Esophagus muscularis mucosa (tissue), 4 donors: ENCODE measurements at regions not wholly inside any gene's neighbourhood (a gene's known extent, or its start where the extent isn't known, plus 50 kb on each side); places are given as distances from the start of the nearest gene placed in this dataset.

ENCODE experiments used
- DNase-seq: peaks from one replicate; pipeline ENCODE4 v3.0.0-alpha.2; 2017; ENCODE audit errors: extremely low spot score
- H3K27ac ChIP-seq, 4 donors: fragments of 200-600 bp; sonication (generic); replicated peaks in 1 of 4; 1 replicate in 3 of 4; 2 replicates in 1 of 4; pipeline ENCODE4 v1.5.1; 2016 to 2019; ENCODE audit warnings: mild to moderate bottlenecking in 1 of 4
- H3K27me3 ChIP-seq, 4 donors: fragments of 200-600 bp; sonication (generic); one replicate each; pipeline versions ENCODE4 v1.5.1 to v1.6.0; 2016 to 2019
- H3K36me3 ChIP-seq, 4 donors: fragments of 200-600 bp; sonication (generic); one replicate each; pipeline ENCODE4 v1.5.1; 2016 to 2019
- H3K4me1 ChIP-seq, 4 donors: fragments of 200-600 bp; sonication (generic); one replicate each; pipeline ENCODE4 v1.5.1; 2016 to 2019
- H3K4me3 ChIP-seq, 4 donors: fragments of 200-600 bp; sonication (generic); 1 replicate in 2 of 4; 2 replicates in 2 of 4; pipeline ENCODE4 v1.5.1; 2016 to 2019; ENCODE audit warnings: mild to moderate bottlenecking in 4 of 4, moderate library complexity in 1 of 4
- H3K9me3 ChIP-seq, 4 donors: fragments of 200-600 bp; sonication (generic); 1 replicate in 3 of 4; 2 replicates in 1 of 4; pipeline ENCODE4 v1.5.1; 2016 to 2019
- EP300 ChIP-seq: sonication (generic); formaldehyde crosslinking; IDR thresholded peaks from one replicate; pipeline ENCODE4 v1.6.1; 2017; ENCODE audit warnings: antibody characterized with exemption
- POLR2A ChIP-seq: fragments of 450-650 bp; IDR thresholded peaks from one replicate; pipeline ENCODE4 v1.6.1; 2017; ENCODE audit warnings: antibody characterized with exemption, moderate library complexity, mild to moderate bottlenecking, low read depth
- POLR2AphosphoS5 ChIP-seq, 2 donors: sonication (generic); formaldehyde crosslinking; IDR thresholded peaks; one replicate each; pipeline ENCODE4 v1.6.1; 2017; ENCODE audit warnings: antibody characterized with exemption in 2 of 2
- WGBS: methylation state at CpG from one replicate; pipeline ENCODE4 v1.1.5; 2018; 5-methylcytosine and 5-hydroxymethylcytosine counted together
- intact Hi-C: fragments of 100-400 bp; cut with DNase I; formaldehyde crosslinking; loops from one replicate; pipeline ENCODE4 v1.15.1; 2023
- TF ChIP-seq, protein P1 (sequence below), 3 experiments: fragments of 200-600 bp in 2 of 3; fragments of 450-650 bp in 1 of 3; sonication (generic) in 2 of 3; IDR thresholded peaks; one replicate each; pipeline ENCODE4 v1.5.1; 2017 to 2019; ENCODE audit warnings: antibody characterized with exemption in 3 of 3, mild to moderate bottlenecking in 2 of 3, moderate library complexity in 1 of 3

DNA sequence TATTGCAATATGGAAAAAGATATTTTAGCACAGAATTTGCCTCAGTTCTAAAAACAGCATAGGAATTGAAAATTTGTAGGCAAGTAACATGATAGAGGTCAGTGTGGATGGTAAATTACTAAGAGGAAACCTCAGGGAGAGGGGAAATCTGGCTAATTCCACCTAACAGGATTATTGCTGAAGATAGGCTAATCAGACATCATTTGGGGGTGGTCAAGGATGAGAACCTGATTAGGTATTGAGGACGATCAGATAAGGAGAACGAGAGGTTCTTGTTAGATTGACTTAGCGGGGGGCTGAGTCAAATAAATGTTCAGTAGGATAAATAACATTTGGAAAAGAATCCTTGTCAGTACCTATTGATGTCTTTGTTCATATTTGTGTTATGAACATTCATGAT lies 543.2 kb upstream of the LRRTM4 start:
- Histone ChIP-seq H3K36me3 (no peaks in the 10 kb centered on the region), H3K9me3 (no peaks in the 10 kb centered on the region), H3K4me1 (no peaks in the 10 kb centered on the region), H3K4me3 (no peak overlapping the region), H3K27me3 (no peaks in the 10 kb centered on the region), H3K27ac (no peak overlapping the region)
- whole genome bisulfite sequencing = 59% methylated on average over 3 of the region's 3 CpGs
- intact Hi-C loops = no loop called here
- TF ChIP-seq POLR2AphosphoS5 (IDR thresholded peaks at IDR 0.05) = no peak
- TF ChIP-seq, protein P1, sequence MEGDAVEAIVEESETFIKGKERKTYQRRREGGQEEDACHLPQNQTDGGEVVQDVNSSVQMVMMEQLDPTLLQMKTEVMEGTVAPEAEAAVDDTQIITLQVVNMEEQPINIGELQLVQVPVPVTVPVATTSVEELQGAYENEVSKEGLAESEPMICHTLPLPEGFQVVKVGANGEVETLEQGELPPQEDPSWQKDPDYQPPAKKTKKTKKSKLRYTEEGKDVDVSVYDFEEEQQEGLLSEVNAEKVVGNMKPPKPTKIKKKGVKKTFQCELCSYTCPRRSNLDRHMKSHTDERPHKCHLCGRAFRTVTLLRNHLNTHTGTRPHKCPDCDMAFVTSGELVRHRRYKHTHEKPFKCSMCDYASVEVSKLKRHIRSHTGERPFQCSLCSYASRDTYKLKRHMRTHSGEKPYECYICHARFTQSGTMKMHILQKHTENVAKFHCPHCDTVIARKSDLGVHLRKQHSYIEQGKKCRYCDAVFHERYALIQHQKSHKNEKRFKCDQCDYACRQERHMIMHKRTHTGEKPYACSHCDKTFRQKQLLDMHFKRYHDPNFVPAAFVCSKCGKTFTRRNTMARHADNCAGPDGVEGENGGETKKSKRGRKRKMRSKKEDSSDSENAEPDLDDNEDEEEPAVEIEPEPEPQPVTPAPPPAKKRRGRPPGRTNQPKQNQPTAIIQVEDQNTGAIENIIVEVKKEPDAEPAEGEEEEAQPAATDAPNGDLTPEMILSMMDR (IDR thresholded peaks at IDR 0.05) = no peak
- TF ChIP-seq EP300 = no peak
- TF ChIP-seq POLR2A = no peak
- DNase-seq = no peak

DNA sequence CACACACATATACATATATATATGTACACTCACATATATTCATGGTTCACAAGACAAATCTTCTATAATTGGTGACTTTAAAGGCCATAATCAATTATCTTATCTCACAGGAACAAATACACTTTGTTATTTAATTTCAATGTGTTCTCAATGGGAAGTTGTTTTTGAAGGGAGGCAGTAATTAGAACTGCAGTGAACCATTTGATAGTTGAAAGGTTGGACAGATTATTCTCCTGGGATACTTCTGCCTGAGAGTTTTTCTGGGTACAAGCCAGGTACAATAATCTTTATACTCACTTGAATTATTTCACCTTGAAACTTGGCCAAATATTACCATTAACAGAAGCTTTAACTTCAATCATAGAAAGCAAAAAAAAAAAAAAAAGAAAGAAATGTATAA lies 546.6 kb upstream of the LRRTM4 start:
- Histone ChIP-seq H3K4me1 (no peaks in the 10 kb centered on the region), H3K9me3 (no peaks in the 10 kb centered on the region), H3K27me3 (no peaks in the 10 kb centered on the region), H3K4me3 (no peak overlapping the region), H3K36me3 (no peaks in the 10 kb centered on the region), H3K27ac (no peak overlapping the region)
- TF ChIP-seq, protein P1 (IDR thresholded peaks at IDR 0.05) = no peak
- TF ChIP-seq POLR2AphosphoS5 (IDR thresholded peaks at IDR 0.05) = no peak
- no peak for TF ChIP-seq EP300
- TF ChIP-seq POLR2A = no peak
- DNase-seq = no peak
- intact Hi-C loops = no loop called here

DNA sequence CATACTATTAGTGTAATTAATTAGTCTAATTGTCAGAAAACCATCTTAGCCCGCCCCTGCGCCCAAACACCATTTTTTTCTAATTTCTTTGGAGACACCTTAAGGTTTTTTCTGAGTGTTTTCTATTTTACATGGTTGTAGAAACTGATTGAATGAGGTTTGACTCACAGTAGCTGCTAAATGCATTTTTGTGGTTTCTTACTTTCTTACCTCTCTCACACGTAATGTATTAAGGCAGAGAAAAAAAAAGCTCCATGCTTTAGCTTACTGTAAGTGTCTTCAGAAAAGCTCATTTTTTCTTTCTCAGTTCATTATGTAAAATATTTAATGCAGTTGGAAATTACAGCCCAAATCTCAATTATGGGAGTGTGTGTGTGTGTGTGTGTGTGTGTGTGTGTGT lies 548.5 kb upstream of the LRRTM4 start:
- DNase-seq = no peak
- 69% methylated on average over 3 of the region's 3 CpGs for WGBS
- H3K27me3 ChIP-seq = no peaks in the 10 kb centered on the region
- intact Hi-C loops = no loop called here
- no peaks in the 10 kb centered on the region for H3K36me3 ChIP-seq
- no peak for TF ChIP-seq POLR2A
- TF ChIP-seq, protein P1 (IDR thresholded peaks at IDR 0.05) = no peak
- no peak for TF ChIP-seq EP300
- TF ChIP-seq POLR2AphosphoS5 (IDR thresholded peaks at IDR 0.05) = no peak
- H3K4me3 ChIP-seq = no peak overlapping the region
- no peaks in the 10 kb centered on the region for H3K9me3 ChIP-seq
- no peaks in the 10 kb centered on the region for H3K4me1 ChIP-seq
- H3K27ac ChIP-seq = no peak overlapping the region

DNA sequence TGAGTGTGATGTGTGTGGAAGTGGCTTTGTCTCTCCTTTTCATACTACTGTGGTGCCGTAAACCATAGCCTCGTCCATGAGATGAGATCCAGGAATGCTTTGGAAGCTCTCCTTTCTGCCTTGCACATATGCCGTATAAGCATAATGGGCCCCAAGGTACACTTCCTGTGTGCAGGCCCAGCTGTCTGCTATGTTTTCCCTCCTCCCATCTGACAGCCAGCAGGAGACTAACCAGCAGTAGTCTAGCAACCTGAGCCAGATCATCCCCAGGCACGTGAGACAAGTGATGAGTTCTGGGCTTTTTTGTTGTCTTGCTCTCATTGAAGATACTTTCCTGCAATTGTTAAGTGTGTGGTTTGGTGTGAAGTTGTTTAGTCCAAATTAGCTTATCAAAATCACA lies 555.5 kb upstream of the LRRTM4 start:
- H3K27ac ChIP-seq = no peak overlapping the region
- intact Hi-C loops = no loop called here
- 43% methylated on average over 4 of the region's 4 CpGs for WGBS
- DNase-seq = no peak
- H3K4me1 ChIP-seq = no peaks in the 10 kb centered on the region
- no peaks in the 10 kb centered on the region for H3K27me3 ChIP-seq
- TF ChIP-seq POLR2AphosphoS5 (IDR thresholded peaks at IDR 0.05) (no peak), EP300 (no peak), POLR2A (no peak)
- TF ChIP-seq, protein P1 (IDR thresholded peaks at IDR 0.05) = no peak
- no peak overlapping the region for H3K4me3 ChIP-seq
- no peaks in the 10 kb centered on the region for H3K36me3 ChIP-seq
- H3K9me3 ChIP-seq = no peaks in the 10 kb centered on the region

DNA sequence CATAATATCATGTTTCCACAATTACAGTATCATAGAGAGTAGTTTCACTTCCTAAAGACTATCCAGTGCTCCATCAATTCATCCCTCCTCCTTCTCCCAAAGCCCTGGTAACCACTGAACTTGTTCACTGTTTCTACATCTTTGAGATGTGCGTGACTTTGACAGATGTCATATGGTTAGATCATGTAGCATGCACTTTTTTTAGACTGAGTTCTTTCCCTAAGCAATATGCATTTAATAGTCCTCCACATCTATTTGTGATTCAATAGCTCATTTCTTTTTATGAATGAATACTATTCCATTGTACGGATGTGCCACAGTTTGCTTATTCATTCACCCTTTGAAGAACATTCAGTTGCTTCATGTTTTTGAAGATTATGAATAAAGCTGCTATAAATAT lies 560.4 kb upstream of the LRRTM4 start:
- Histone ChIP-seq H3K9me3 (no peaks in the 10 kb centered on the region), H3K27ac (no peak overlapping the region), H3K27me3 (no peaks in the 10 kb centered on the region), H3K4me1 (no peaks in the 10 kb centered on the region), H3K36me3 (no peaks in the 10 kb centered on the region), H3K4me3 (no peak overlapping the region)
- no peak for DNase-seq
- 77% methylated on average over 2 of the region's 2 CpGs for WGBS
- intact Hi-C loops = no loop called here
- TF ChIP-seq POLR2A = no peak
